CD14-positive monocyte (primary cell): ENCODE measurements at regions not wholly inside any gene's neighbourhood (a gene's known extent, or its start where the extent isn't known, plus 50 kb on each side); places are given as distances from the start of the nearest gene placed in this dataset.
"Not testable (repeated sequence)": the region's sequence is repeated elsewhere in the genome, so short reads cannot be mapped to it uniquely, and the experiment has no call there.

Experiments used
- DNase-seq, 3 donors: peaks; one replicate each; pipeline ENCODE4 v3.0.0-alpha.2; 2011 to 2022
- H2AFZ ChIP-seq: 2 replicates; pipeline ENCODE4 v1.6.0; 2012; ENCODE audit warnings: mild to moderate bottlenecking, low read depth, low read length, inconsistent platforms; ENCODE audit not compliant: insufficient read depth, poor library complexity, severe bottlenecking
- H3K27ac ChIP-seq, 2 donors: 1 replicate in 1 of 2; 2 replicates in 1 of 2; pipeline ENCODE4 v1.5.1; 2012 to 2013; ENCODE audit warnings: low read length in 2 of 2, control low read depth in 1 of 2, inconsistent platforms in 1 of 2, low read depth in 1 of 2, mild to moderate bottlenecking in 1 of 2
- H3K27me3 ChIP-seq, 2 donors: one replicate each; pipeline versions ENCODE4 v1.6.0 to v1.6.1; 2011 to 2013; ENCODE audit warnings: low read length in 2 of 2; ENCODE audit not compliant: control insufficient read depth in 2 of 2, insufficient read depth in 2 of 2
- H3K36me3 ChIP-seq, 2 donors: replicated peaks in 1 of 2; 1 replicate in 1 of 2; 2 replicates in 1 of 2; pipeline versions ENCODE4 v1.5.1 to v1.6.1; 2012 to 2013; ENCODE audit warnings: low read length in 2 of 2, control low read depth in 1 of 2, inconsistent platforms in 1 of 2, mild to moderate bottlenecking in 1 of 2; ENCODE audit not compliant: insufficient read depth in 2 of 2, control insufficient read depth in 1 of 2
- H3K4me1 ChIP-seq, 2 donors: 1 replicate in 1 of 2; 2 replicates in 1 of 2; pipeline versions ENCODE4 v1.5.1 to v1.6.1; 2012 to 2013; ENCODE audit warnings: low read length in 2 of 2, control low read depth in 1 of 2, inconsistent platforms in 1 of 2, mild to moderate bottlenecking in 1 of 2, moderate library complexity in 1 of 2; ENCODE audit not compliant: insufficient read depth in 2 of 2, control insufficient read depth in 1 of 2
- H3K4me2 ChIP-seq: replicated peaks from 2 replicates; pipeline ENCODE3; 2012; ENCODE audit warnings: low read length, moderate library complexity, mild to moderate bottlenecking; ENCODE audit not compliant: poor library complexity, severe bottlenecking; ENCODE audit errors: extremely low read depth
- H3K4me3 ChIP-seq, 3 experiments: fragments of 200-600 bp in 1 of 3; sonication (generic) in 1 of 3; replicated peaks in 1 of 3; 1 replicate in 2 of 3; 2 replicates in 1 of 3; pipeline ENCODE4 v1.5.1; 2011 to 2013; ENCODE audit warnings: low read length in 3 of 3, mild to moderate bottlenecking in 3 of 3, control low read depth in 2 of 3, low read depth in 2 of 3, inconsistent platforms in 1 of 3, moderate library complexity in 1 of 3
- H3K79me2 ChIP-seq: 2 replicates; pipeline ENCODE4 v1.6.0; 2012; ENCODE audit warnings: mild to moderate bottlenecking, control low read depth, inconsistent platforms, low read length, moderate library complexity; ENCODE audit not compliant: insufficient read depth
- H3K9ac ChIP-seq: 2 replicates; pipeline ENCODE4 v1.6.0; 2017; ENCODE audit warnings: low read length, mild to moderate bottlenecking; ENCODE audit not compliant: insufficient read depth, poor library complexity, severe bottlenecking
- H3K9me3 ChIP-seq, 2 donors: replicated peaks in 1 of 2; 1 replicate in 1 of 2; 2 replicates in 1 of 2; pipeline versions ENCODE4 v1.5.1 to v1.6.1; 2012 to 2013; ENCODE audit warnings: low read length in 2 of 2, control low read depth in 1 of 2; ENCODE audit not compliant: control insufficient read depth in 1 of 2, insufficient read depth in 1 of 2
- H4K20me1 ChIP-seq: 2 replicates; pipeline ENCODE4 v1.6.0; 2012; ENCODE audit warnings: mild to moderate bottlenecking, low read length, control low read depth, moderate library complexity; ENCODE audit not compliant: insufficient read depth
- H3K27ac Mint-ChIP-seq, 7 donors: one replicate each; pipeline ENCODE4 v1.8.0; 2020; ENCODE audit warnings: mild to moderate bottlenecking in 7 of 7, mixed read lengths in 7 of 7, moderate library complexity in 6 of 7, inconsistent platforms in 2 of 7
- H3K27me3 Mint-ChIP-seq, 3 donors: one replicate each; pipeline ENCODE4 v1.8.0; 2021 to 2022; ENCODE audit warnings: low read depth in 3 of 3, mild to moderate bottlenecking in 3 of 3, mixed read lengths in 3 of 3, moderate library complexity in 3 of 3, inconsistent platforms in 1 of 3
- H3K36me3 Mint-ChIP-seq, 2 donors: one replicate each; pipeline ENCODE4 v1.8.0; 2020; ENCODE audit warnings: mixed read lengths in 2 of 2, inconsistent platforms in 1 of 2, mild to moderate bottlenecking in 1 of 2
- H3K4me1 Mint-ChIP-seq: one replicate; pipeline ENCODE4 v1.8.0; 2020; ENCODE audit warnings: mild to moderate bottlenecking, mixed read lengths
- H3K4me3 Mint-ChIP-seq, 2 donors: one replicate each; pipeline ENCODE4 v1.8.0; 2020; ENCODE audit warnings: mild to moderate bottlenecking in 2 of 2, mixed read lengths in 2 of 2, moderate library complexity in 1 of 2
- H3K9me3 Mint-ChIP-seq, 7 donors: one replicate each; pipeline ENCODE4 v1.8.0; 2020 to 2022; ENCODE audit warnings: mixed read lengths in 7 of 7, mild to moderate bottlenecking in 6 of 7, moderate library complexity in 6 of 7, inconsistent platforms in 2 of 7
- WGBS: methylation state at CpG from one replicate; pipeline ENCODE4 v1.1.5; 2013; ENCODE audit warnings: missing lambda C conversion rate; ENCODE audit not compliant: insufficient coverage; 5-methylcytosine and 5-hydroxymethylcytosine counted together
- intact Hi-C, 2 donors: fragments of 100-400 bp; cut with micrococcal nuclease; formaldehyde crosslinking; loops; one replicate each; pipeline versions ENCODE4 v1.15.0 to v1.15.1; 2023
- TF ChIP-seq, protein P1 (sequence below): fragments of 200-600 bp; IDR thresholded peaks from one replicate; pipeline ENCODE4 v1.8.0; 2022; ENCODE audit warnings: antibody characterized with exemption, mild to moderate bottlenecking

DNA sequence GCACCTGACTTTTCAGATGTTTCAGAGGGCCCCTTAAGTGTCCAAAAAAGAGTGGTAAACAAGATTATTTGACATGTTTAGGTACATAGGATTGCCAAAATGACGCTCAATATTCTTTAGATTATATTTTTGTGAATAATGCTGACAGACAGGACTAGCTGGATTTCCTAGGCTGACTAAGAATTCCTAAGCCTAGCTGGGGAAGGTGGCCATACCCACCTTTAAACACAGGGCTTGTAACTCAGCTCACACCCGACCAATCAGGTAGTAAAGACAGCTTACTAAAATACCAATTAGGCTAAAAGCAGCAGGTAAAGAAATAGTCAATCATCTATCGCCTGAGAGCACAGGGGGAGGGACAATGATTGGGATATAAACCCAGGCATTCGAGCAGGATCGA is 99.0 kb upstream of the GPR6 start:
- H4K20me1 ChIP-seq, intact Hi-C loops, H3K79me2 ChIP-seq, H3K27ac ChIP-seq, H3K27me3 ChIP-seq, H3K4me3 ChIP-seq, H3K27me3 Mint-ChIP-seq, H3K36me3 Mint-ChIP-seq, H3K9me3 Mint-ChIP-seq, H3K4me2 ChIP-seq, H3K36me3 ChIP-seq, H3K9ac ChIP-seq, DNase-seq, H3K4me3 Mint-ChIP-seq, H3K9me3 ChIP-seq, H2AFZ ChIP-seq, H3K27ac Mint-ChIP-seq: not testable (repeated sequence)
- H3K4me1 ChIP-seq: peaks cover 19 to 37% of the 10 kb centered on the region in 2 donors
- WGBS: no CpG with 5 or more reads among the region's 5 CpGs
- H3K4me1 Mint-ChIP-seq: peaks cover 31% of the 10 kb centered on the region

DNA sequence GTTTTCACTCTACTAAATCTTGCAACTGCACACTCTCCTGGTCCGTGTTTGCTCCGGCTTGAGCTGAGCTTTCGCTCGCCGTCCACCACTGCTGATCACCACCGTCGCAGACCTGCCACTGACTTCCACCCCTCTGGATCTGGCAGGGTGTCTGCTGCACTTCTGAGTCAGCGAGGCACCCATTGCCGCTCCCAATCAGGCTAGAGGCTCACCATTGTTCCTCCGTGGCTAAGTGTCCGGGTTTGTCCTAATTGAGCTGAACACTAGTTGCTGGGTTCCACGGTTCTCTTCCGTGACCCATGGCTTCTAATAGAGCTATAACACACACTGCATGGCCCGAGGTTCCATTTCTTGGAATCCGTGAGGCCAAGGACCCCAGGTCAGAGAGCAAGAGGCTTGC is 98.6 kb upstream of the GPR6 start:
- H3K79me2 ChIP-seq: no peaks in the 10 kb centered on the region
- H3K4me2 ChIP-seq: no peak overlapping the region
- Mint-ChIP-seq H3K9me3 (peaks cover 0 to 9% (median 2%) of the 10 kb centered on the region in 7 donors), H3K27me3 (peaks cover 0 to 3% (median 0%) of the 10 kb centered on the region in 3 donors), H3K27ac (no peak overlapping the region), H3K4me1 (peaks cover 31% of the 10 kb centered on the region), H3K36me3 (no peaks in the 10 kb centered on the region), H3K4me3 (no peak overlapping the region)
- no peak overlapping the region for H2AFZ ChIP-seq
- intact Hi-C loops: no loop called here
- no peaks in the 10 kb centered on the region for H4K20me1 ChIP-seq
- 98% methylated on average over 15 of the region's 15 CpGs for WGBS
- TF ChIP-seq, protein P1, sequence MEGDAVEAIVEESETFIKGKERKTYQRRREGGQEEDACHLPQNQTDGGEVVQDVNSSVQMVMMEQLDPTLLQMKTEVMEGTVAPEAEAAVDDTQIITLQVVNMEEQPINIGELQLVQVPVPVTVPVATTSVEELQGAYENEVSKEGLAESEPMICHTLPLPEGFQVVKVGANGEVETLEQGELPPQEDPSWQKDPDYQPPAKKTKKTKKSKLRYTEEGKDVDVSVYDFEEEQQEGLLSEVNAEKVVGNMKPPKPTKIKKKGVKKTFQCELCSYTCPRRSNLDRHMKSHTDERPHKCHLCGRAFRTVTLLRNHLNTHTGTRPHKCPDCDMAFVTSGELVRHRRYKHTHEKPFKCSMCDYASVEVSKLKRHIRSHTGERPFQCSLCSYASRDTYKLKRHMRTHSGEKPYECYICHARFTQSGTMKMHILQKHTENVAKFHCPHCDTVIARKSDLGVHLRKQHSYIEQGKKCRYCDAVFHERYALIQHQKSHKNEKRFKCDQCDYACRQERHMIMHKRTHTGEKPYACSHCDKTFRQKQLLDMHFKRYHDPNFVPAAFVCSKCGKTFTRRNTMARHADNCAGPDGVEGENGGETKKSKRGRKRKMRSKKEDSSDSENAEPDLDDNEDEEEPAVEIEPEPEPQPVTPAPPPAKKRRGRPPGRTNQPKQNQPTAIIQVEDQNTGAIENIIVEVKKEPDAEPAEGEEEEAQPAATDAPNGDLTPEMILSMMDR: no peak
- H3K9me3 ChIP-seq: peaks cover 0 to 6% of the 10 kb centered on the region in 2 donors
- H3K4me1 ChIP-seq: peaks cover 19 to 37% of the 10 kb centered on the region in 2 donors
- H3K27me3 ChIP-seq: no peaks in the 10 kb centered on the region
- H3K4me3 ChIP-seq: no peak overlapping the region
- DNase-seq: no peak
- H3K9ac ChIP-seq: no peak overlapping the region
- no peak overlapping the region for H3K27ac ChIP-seq
- H3K36me3 ChIP-seq: no peaks in the 10 kb centered on the region

DNA sequence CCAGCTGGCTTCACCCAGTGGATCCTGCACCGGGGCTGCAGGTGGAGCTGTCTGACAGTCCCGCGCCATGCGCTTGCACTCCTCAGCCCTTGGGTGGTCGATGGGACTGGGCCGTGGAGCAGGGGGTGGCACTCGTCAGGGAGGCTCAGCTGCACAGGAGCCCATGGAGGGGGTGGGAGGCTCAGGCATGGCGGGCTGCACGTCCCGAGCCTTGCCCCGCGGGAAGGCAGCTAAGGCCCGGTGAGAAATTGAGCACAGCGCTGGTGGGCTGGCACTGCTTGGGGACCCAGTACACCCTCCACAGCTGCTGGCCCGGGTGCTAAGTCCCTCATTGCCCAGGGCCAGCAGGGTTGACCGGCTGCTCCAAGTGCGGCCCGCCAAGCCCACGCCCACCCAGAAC is 97.0 kb upstream of the GPR6 start:
- H3K9me3 ChIP-seq, H3K4me2 ChIP-seq, DNase-seq, H3K9me3 Mint-ChIP-seq, H2AFZ ChIP-seq, H3K79me2 ChIP-seq, H3K36me3 Mint-ChIP-seq, intact Hi-C loops, H3K36me3 ChIP-seq, H3K4me3 Mint-ChIP-seq, H3K9ac ChIP-seq, H3K27me3 Mint-ChIP-seq, H3K27ac Mint-ChIP-seq, H3K27me3 ChIP-seq, H3K4me3 ChIP-seq, H4K20me1 ChIP-seq, H3K27ac ChIP-seq: not testable (repeated sequence)
- WGBS: 99% methylated on average over 10 of the region's 19 CpGs
- H3K4me1 ChIP-seq: peaks cover 18 to 34% of the 10 kb centered on the region in 2 donors
- peaks cover 30% of the 10 kb centered on the region for H3K4me1 Mint-ChIP-seq

DNA sequence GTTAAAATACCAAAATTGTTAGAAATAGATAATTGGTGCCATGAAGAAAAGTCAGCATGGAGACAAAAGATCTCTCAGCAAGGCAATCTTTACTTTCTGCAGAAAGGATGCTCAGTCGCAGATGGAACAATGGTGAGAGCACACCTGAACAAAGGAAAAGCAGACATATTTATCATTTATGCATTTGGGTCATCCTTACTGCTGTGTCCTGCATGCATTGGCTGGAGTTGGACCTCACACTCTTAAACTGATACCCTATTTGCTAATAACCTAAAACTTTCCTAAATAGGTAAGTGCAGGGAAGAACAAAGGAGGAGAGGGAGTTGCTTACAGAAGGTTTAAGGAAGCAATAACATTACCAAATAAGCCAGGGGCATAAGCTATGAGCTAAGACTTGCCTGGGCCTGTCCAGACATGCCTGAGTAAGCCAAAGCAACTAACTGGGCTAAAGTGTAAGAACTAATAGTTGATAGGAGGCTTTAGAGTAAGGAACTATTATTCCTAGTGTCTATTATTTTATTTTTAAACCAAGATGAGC is 96.1 kb upstream of the GPR6 start:
- H3K4me3 Mint-ChIP-seq, H3K36me3 Mint-ChIP-seq, H3K79me2 ChIP-seq, H3K9ac ChIP-seq, DNase-seq, H3K27me3 ChIP-seq, H3K27ac ChIP-seq, H3K4me2 ChIP-seq, H3K4me3 ChIP-seq, H2AFZ ChIP-seq, H3K27me3 Mint-ChIP-seq, H4K20me1 ChIP-seq, intact Hi-C loops, H3K9me3 ChIP-seq, H3K36me3 ChIP-seq, H3K27ac Mint-ChIP-seq, H3K9me3 Mint-ChIP-seq: not testable (repeated sequence)
- peaks cover 24% of the 10 kb centered on the region for H3K4me1 Mint-ChIP-seq
- H3K4me1 ChIP-seq: peaks cover 11 to 24% of the 10 kb centered on the region in 2 donors
- WGBS: 100% methylated on average over 1 of the region's 1 CpG
